ENCODE measurements at regions not wholly inside any gene's neighbourhood (a gene's known extent, or its start where the extent isn't known, plus 50 kb on each side); places are given as distances from the start of the nearest gene placed in this dataset.

DNA sequence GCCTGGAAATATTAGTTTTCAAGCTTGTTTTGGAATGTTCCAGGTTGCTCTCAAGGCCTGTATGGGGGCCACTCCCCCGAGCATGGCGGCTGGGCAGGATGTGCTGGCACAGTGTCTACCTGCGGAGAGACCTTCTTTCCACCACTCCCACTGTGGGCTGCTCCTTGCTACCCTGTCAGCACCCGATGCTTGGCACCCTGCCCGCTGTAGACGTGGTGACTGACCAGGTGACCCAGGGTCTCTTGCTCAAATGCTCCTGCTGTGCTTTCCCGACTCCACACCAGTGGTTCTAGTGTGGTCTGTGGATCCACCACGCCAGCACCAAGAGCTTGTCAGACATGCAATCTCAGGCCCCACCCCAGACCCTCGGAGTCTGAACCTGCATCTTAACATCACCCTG lies 213.3 kb downstream of the SH3BP4 start:
- no peak overlapping the region for H3K4me3 ChIP-seq (ENCODE audit: low read depth, low read length)
- TF ChIP-seq, protein P1, sequence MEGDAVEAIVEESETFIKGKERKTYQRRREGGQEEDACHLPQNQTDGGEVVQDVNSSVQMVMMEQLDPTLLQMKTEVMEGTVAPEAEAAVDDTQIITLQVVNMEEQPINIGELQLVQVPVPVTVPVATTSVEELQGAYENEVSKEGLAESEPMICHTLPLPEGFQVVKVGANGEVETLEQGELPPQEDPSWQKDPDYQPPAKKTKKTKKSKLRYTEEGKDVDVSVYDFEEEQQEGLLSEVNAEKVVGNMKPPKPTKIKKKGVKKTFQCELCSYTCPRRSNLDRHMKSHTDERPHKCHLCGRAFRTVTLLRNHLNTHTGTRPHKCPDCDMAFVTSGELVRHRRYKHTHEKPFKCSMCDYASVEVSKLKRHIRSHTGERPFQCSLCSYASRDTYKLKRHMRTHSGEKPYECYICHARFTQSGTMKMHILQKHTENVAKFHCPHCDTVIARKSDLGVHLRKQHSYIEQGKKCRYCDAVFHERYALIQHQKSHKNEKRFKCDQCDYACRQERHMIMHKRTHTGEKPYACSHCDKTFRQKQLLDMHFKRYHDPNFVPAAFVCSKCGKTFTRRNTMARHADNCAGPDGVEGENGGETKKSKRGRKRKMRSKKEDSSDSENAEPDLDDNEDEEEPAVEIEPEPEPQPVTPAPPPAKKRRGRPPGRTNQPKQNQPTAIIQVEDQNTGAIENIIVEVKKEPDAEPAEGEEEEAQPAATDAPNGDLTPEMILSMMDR (IDR thresholded peaks at IDR 0.05; ENCODE audit: borderline replicate concordance, insufficient read depth, low read depth, low read length) = no peak

DNA sequence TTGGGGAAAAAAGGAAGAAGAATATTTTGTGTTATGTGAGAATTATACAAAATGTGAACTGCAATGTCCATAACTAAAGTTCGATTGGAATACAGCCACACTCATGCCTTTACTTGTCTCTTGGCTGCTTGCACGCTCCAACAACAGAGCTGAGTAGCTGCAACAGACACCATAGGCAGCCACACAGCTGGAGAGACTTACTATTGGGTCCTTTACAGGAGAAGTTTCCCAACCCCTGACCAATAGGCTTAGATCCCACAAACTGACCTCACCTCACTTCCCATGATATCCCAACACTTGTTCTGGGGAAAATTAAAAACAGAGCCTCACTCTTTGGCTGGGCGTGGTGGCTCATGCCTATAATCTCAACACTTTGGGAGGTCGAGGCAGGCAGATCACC lies 213.8 kb downstream of the SH3BP4 start:
- TF ChIP-seq, protein P1 (IDR thresholded peaks at IDR 0.05; ENCODE audit: borderline replicate concordance, insufficient read depth, low read depth, low read length) = no peak
- no peak overlapping the region for H3K4me3 ChIP-seq (ENCODE audit: low read depth, low read length)

DNA sequence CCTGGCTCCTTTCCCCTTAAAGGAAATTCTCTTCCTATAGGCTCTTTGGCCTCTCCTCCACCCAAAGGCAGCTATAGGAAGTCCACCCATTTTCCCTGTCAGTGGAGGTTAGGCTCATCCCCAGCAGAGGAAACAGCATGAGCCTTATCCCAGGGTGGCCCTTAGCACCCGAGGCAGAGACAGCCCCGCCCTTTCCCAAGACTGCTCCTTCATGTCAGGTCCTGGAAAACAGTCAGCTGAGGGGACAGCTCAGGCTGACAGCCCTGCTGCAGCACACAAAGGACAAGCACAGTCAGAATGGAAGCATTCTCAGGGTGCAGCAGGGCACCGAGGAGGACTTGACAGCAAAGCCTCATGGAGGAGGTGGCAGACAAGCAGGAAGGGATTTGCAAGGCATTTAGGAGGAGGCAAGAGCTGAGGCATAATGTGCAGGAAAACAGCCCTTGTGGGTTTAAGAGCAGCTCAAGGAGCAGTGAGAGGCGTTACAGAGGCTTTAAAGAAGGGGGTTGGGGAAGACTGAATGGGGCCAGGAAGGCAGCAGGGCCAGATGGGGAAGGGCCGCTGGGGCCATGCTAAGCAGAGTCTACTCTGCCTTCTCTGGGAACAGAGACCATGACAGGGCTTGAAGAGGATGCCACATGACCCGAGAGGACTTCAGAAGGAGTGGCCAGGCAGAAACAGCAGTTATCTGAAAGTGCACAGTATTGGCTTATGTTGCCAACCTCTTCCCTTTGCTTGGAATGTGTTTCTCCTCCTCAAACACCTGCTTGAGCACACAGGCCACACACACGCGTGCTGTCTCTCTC lies 216.6 kb downstream of the SH3BP4 start:
- TF ChIP-seq, protein P1 (IDR thresholded peaks at IDR 0.05; ENCODE audit: borderline replicate concordance, insufficient read depth, low read depth, low read length) = no peak
- H3K4me3 ChIP-seq (ENCODE audit: low read depth, low read length) = no peak overlapping the region

DNA sequence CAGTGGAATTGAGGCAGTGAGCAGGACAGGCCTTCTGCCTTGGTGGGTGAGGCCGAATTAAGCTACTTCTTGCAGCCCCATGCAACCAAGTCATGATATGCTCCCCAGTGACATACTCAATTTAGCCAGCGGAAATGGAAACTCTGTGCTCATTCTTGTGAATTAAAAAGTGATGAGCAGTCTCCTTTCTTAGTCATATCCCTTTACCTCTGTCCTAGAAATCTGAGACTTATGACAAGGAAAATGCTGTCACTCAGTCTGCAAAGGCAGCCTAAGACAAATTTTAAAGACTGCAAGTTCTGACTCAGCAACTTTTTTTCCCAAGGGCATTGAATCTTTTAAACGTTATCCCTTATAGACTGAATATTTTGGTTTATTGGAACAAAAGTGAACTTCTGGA lies 218.2 kb downstream of the SH3BP4 start:
- TF ChIP-seq, protein P1 (IDR thresholded peaks at IDR 0.05; ENCODE audit: borderline replicate concordance, insufficient read depth, low read depth, low read length) = no peak
- no peak overlapping the region for H3K4me3 ChIP-seq (ENCODE audit: low read depth, low read length)

DNA sequence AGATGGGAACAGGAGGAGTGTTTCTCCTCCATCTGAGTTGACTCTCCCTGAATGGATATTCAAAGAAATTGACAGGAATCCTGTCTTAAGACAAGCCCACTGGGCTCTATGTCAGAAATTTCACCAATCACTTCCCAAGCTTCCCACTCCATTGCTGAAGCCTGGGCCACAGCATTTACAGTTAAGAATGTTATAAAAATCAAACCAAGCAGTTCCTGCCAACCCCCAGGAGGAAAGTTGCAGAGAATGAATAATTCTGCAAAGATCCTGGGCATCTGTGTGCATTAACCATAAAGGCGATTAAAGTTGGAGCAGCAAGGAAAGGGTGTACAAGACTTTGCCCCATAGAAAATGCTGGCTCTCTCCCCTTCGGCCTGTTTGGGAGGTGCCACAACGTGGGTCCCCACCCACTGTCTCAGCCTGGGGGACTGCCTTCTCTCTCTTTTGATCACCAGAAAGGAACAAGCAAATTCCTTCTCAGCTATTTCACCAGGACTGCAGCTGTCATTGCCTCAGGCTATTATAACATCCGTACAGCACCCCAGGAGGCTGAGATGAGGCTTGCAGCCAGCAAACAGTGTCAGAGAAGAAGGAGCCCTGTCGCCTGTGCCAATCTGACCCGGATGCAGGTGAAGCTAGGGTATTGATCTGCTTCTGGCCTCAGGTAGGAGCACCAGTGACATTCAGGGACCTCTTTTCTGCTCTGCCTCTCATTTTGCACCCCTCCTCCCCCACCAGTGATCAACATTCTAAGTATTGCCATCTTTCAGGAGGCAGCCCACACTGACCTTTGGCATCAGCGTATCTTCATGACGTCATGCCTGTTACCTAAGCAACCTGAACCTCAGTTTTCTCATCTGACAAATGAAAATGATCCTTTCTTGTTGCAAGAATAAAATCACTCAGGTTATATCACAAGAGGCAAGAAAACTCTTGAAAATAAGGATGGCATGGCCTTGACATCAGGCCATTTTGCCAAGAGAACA lies 219.0 kb downstream of the SH3BP4 start:
- H3K4me3 ChIP-seq (ENCODE audit: low read depth, low read length) = no peak overlapping the region
- TF ChIP-seq, protein P1 (IDR thresholded peaks at IDR 0.05; ENCODE audit: borderline replicate concordance, insufficient read depth, low read depth, low read length) = no peak

DNA sequence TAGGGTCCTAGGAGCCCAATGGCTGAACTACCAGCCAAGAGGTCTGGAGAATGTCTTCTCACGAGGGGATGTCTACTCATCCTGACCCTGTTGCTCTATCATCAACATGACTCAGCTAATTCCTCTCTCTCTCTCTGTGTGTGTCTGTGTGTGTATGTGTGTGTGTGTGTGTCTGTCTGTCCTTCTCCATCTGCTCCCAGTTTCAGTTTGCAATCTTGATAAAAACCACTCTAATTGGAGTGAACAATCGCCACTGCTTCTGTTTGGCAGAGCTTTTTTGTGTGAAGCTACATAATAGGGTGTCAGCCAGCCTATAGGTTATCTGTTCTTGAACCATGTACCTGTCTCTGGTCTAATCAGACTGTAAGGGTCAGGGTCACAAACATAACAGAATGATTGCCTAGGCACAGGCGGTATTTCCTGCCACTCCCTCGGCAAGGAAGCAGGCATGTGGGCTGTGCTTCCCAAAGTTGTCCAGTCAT lies 219.8 kb downstream of the SH3BP4 start:
- H3K4me3 ChIP-seq (ENCODE audit: low read depth, low read length) = no peak overlapping the region
- TF ChIP-seq, protein P1 (IDR thresholded peaks at IDR 0.05; ENCODE audit: borderline replicate concordance, insufficient read depth, low read depth, low read length) = no peak
